GM19238 (cell line): ENCODE measurements at regions not wholly inside any gene's neighbourhood (a gene's known extent, or its start where the extent isn't known, plus 50 kb on each side); places are given as distances from the start of the nearest gene placed in this dataset.
A peak's percentile ranks its signal among the peaks of the same experiment; 100 is the strongest.
"Not testable (repeated sequence)": the region's sequence is repeated elsewhere in the genome, so short reads cannot be mapped to it uniquely, and the experiment has no call there.

Experiments
- DNase-seq: peaks from one replicate; pipeline ENCODE4 v3.0.0; 2011; ENCODE audit warnings: low spot score; ENCODE audit not compliant: insufficient read length

- DNase-seq = no peak
Observed at GRCh38 chr2:217597145-217597544, 405.6 kb downstream of the TNS1 start.

DNA sequence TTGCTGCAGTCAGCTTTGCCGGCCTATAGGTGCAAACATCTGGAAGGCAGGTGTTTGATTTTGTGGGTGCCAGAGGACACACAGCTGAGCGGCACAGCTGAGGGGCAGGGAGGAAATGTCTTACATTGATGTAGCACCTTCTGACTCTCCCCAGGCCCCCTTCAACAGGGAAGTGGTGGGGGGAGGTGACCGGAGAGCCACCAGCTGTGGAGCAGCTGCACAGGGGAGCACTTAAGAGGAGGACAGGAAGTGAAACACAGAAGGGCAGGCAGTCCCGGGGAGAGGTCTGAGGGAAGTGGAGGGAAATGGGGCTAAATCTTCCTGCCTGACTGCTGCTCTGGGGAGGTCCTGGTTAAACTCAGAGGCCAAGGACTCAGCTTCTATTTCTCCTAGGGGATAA, 409.1 kb downstream of the TNS1 start:
- DNase-seq = peak; percentile 32

DNA sequence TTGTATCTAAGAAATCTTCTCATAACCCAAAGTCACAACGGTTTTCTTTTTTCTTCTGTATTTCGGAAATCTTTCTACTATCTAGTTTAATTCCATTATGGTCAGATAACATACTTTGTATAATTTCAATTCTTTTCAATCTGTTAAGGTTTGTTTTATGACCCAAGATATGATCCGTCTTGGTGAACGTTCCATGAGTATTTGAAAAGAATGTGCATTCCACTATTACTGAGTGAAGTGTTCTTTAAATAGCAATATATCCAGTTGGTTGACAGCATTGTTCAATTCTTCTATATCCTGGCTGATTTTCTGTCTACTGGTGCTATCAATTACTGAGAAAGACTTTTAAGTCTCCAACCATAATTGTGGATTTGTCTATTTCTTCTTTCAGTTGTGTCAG, 414.5 kb downstream of the TNS1 start:
- DNase-seq = no peak

GRCh38 chr2:217585362-217585761, 417.4 kb downstream of the TNS1 start:
- no peak for DNase-seq

DNA sequence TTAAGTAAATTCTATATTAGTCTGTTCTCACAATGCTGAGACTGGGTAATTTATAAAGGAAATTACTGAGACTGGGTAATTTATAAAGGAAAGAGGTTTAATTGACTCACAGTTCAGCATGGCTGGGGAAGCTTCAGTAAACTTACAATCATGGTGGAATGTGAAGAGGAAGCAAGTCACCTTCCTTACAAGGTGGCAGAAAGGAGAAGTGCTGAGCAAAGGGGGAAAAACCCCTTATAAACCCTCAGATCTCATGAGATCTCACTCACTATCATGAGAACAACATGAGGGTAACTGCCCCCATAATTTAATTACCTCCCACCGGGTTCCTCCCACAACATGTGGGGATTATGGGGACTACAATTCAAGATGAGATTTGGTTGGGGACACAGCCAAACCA, 422.4 kb downstream of the TNS1 start:
- not testable (repeated sequence) for DNase-seq

DNA sequence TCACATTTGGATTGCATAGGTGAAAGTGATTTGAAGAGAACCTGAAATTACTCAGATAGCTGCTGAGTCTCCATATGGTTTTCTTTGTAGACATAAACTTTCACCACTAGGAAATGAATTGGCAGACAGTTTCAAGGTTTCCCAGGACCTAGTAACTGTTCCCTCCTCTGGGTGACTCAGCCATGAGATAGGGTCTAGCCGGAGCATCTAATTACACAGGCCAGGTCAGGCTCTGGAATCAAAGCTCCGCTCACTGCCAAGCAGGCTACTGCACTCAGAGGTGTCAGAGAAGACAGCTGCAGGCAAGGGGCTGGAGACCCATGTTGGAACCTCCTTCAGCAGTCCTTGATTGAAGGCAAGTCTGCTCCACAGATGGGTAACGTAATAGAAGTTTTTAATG, 429.2 kb downstream of the TNS1 start:
- no peak for DNase-seq

- no peak for DNase-seq
Observed at GRCh38 chr2:217570394-217570793, 432.4 kb downstream of the TNS1 start.

DNA sequence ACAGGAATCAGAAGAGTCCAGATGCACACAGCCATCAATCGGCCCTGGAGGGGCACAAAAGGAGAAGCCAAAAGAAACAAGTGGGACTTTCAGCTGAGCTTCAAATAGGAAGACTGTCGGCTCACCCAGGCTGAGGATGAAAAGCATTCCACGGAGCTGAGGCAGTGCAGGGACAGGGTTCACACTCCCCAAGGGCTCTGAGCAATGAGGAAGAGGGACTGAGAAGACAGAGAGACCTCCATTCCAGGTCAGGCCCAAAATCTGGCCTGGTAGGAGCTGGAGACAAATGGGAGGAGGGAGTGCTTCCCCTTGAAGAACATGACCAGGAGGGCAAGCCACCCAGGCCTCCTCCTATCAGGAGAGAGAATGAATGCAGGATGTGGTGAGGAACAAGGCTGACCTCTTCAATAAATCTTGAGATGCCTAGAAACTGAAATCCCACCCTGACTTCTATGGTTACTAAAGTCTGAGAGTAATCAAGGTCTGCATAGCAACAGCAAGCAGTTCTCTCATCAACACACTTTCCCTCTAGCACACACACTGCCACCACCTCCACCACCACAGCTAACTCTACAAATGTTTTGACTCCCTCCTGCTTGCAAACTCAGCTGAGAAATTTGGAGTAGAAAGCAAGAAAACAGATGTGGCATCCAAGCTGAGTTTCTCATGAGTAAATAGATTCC, 434.4 kb downstream of the TNS1 start:
- DNase-seq = no peak

DNA sequence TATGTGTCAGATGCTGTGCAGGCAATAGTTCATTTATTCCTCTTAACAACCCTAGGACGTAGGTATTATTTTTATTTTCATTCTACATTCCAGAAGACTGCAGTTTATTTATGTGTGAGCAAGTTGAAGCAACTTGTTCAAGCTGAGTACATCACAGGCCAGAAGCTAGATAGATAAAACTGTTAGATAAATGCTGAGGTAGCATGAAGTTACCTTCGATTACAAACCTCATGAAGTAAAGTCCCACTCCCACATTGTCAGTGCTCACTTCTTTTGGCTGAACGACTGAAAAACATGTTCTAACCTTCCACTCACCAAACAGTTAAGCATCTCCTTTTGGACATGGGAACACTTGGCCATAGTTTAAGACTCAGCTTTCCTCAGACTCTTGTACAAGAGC, 439.2 kb downstream of the TNS1 start:
- no peak for DNase-seq

- DNase-seq = no peak
Observed at GRCh38 chr2:217562871-217563480, 439.8 kb downstream of the TNS1 start.

- no peak for DNase-seq
Observed at GRCh38 chr2:217559084-217559483, 443.7 kb downstream of the TNS1 start.

DNA sequence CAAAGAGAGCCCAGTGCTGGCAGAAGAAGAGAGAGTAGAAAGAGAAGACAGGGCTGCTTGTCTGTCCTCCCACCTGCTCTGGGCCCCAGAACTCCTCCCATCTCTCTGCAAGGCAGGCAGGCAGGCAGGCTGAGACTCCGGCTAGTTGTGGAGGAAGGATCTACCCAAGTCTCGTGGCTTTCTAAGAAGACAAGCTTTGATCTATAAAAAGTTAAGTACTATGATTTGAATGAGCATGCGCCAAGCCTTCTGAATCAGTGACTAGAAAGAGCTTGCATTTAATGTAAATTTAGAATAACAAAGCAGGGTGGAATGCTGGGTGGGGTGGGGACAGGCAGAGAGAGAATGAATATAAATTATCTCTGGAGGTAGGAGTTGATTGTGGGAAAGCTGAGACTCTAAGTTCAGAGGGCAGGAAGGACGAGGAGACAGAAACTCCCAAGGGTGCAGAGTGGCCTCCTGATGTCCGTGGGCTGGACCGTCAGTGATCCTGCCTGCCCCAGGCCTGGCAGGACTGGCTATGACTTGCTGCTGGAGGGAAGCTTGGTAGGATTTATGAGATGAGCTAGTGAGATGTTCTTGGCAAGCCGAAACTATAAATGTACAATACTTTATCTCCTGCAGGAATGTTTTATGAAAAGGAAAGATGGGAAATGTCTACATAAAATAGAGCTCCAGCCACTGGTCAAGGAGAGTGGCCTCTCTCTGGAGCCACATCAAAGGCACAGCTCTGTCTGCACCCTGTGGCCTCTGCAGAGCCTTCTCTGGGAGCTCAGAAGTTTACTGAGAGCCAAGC, 447.5 kb downstream of the TNS1 start:
- DNase-seq = no peak

GRCh38 chr2:217553679-217554078, 449.1 kb downstream of the TNS1 start:
- no peak for DNase-seq

GRCh38 chr2:217553202-217553601, 449.6 kb downstream of the TNS1 start:
- no peak for DNase-seq

- DNase-seq = no peak
Observed at GRCh38 chr2:217552081-217552480, 450.7 kb downstream of the TNS1 start.

- DNase-seq = no peak
Observed at GRCh38 chr2:217551252-217551899, 451.4 kb downstream of the TNS1 start.

GRCh38 chr2:217539126-217539525, 463.7 kb downstream of the TNS1 start:
- DNase-seq = no peak

DNA sequence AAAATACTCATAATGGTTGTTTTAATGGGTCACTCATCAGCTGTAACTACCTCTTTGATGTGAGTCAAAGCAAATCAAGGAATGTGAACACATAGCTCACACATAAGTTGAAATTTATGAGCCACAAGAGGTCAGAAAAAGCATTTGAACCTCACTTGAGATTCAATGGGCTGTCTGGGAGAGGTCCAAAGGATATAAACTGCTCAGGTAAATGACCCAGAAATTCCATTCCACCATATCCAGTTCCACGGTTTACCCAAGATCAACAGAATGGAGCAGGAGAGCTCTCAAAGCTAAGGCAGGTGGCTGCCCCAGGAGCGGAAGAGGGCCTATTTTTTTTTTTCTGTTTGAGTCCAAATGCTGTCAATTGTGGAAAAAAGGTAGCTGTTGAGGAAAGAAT, 464.1 kb downstream of the TNS1 start:
- DNase-seq = no peak

DNA sequence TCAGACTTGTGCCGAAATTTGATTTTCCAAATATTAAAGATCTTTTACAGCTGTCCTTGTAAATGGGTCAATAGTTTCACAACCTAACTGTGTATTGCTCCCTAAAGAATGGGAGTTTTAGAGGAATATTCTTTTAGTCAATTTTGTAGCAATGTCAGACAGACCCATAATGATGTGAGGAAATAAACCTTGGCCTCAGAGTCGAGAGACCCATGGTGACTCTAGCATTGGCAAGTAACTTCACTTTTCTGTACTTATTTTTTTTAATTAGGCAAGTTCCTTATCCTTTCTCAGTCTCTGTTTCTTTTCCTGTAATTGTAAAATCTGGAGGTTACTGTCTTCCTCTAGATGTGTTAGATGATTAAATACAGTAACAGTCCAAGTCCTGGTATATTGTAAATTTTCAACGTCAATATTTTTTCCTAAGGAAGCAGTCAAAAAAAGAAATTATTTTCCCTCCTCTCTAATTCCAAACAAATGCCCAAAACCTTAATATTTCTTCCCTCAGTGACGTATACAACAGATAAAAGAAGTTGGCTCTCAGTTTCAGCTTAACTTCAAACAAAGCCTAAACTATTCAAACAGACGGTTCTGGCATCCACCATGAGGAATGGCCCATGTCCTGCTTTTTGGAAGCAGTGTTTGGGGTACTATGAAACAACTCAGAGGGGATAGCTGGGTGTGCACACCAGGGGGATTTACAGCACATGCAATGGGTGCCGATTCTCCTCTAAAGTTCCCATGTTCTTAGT, 466.7 kb downstream of the TNS1 start:
- no peak for DNase-seq

DNA sequence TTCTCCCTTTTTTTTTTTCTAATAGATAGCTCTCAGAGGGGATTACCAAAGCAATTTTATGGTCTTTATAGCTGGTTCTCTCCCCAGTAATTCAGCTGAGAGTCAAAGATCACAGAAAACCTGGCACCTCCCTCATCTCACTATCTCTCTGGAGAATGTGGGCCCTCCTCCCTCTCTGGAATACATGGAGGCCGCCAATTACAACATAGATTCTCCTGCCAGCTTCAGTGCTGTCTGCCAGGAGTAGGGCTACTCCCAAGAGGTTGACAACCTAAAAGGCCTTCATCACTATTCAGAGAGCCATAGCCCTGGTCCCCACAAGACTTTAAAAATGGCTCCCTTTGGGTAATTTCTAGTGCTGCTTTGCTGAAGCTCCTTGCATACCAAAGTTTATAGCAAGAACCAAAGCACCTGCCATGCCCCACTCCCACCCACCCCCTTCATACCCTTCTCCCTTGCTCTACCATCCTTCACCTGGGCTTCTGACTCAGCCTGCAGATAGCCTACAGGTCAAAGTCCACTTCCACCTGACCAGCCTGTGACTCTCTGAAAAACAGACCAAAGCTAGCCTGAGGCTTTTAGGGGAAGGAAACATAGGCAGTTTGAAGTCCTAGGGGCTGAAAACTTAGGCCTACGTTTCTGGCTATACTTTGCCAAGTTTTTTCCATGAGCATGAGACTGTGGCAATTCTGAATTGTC, 472.3 kb downstream of the TNS1 start:
- no peak for DNase-seq

- no peak for DNase-seq
Observed at GRCh38 chr2:217529271-217529670, 473.5 kb downstream of the TNS1 start.
